Mammary epithelial cell (primary cell): ENCODE measurements at regions not wholly inside any gene's neighbourhood (a gene's known extent, or its start where the extent isn't known, plus 50 kb on each side); places are given as distances from the start of the nearest gene placed in this dataset.

ENCODE experiments used
- CTCF ChIP-seq, 2 donors: IDR thresholded peaks in 1 of 2; conservative IDR thresholded peaks in 1 of 2; 2 replicates each; pipeline ENCODE4 v1.5.1; 2011 to 2012; ENCODE audit warnings: inconsistent platforms in 2 of 2, low read length in 2 of 2, mild to moderate bottlenecking in 2 of 2, control low read depth in 1 of 2, low read depth in 1 of 2; ENCODE audit not compliant: insufficient read depth in 1 of 2; ENCODE audit errors: extremely low read depth in 1 of 2
- EZH2 ChIP-seq: IDR thresholded peaks from 2 replicates; pipeline ENCODE4 v1.6.1; 2012; ENCODE audit warnings: low read length, inconsistent platforms, borderline replicate concordance

- TF ChIP-seq CTCF (conservative IDR thresholded peaks at IDR 0.05 in 1 of 2, IDR thresholded peaks at IDR 0.05 in 1 of 2; ENCODE audit: extremely low read depth in 1 of 2, insufficient read depth in 1 of 2, low read depth in 1 of 2, low read length in 2 of 2) (no peak), EZH2 (no peak)
Observed at GRCh38 chr10:4586776-4587175, 239.2 kb upstream of the AKR1E2 start.
